ENCODE measurements at regions not wholly inside any gene's neighbourhood (a gene's known extent, or its start where the extent isn't known, plus 50 kb on each side); places are given as distances from the start of the nearest gene placed in this dataset.

DNA sequence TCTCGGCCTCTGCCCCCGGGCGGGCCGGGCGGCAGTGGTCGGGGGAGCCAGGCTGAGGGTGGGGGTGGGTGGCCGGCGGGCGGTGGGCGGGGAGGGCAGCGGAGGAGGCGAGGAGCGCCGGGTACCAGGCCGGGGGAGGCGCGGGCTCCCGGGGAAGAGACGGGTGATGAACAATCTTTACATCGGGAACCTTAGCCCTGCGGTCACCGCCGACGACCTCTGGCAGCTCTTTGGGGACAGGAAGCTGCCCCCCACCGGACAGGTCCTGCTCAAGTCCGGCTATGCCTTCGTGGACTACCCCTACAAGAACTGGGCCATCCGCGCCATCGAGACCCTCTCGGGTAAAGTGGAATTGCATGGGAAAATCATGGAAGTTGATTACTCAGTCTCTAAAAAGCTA lies 112.5 kb downstream of the NBPF12 start:
- POLR2A ChIA-PET: interaction anchor here (1.9 kb wide), 1 partner anchor 34 kb away, joined by 9 read pairs; no protein-coding TSS in a partner anchor
- H3K4me3 ChIP-seq: no peak overlapping the region
- H3K9me1 ChIP-seq (ENCODE audit: control insufficient read depth, insufficient read depth, low read length): no peaks in the 10 kb centered on the region
- H3K9ac ChIP-seq (ENCODE audit: insufficient read depth in 1 of 2, low read depth in 2 of 2, low read length in 2 of 2): no peak overlapping the region
- CTCF ChIA-PET (ENCODE audit: low intra/inter-chr PET ratio): no interaction called here
- H3K4me2 ChIP-seq (ENCODE audit: insufficient read depth, low read length): no peak overlapping the region
- peaks cover 0 to 22% of the 10 kb centered on the region in 2 experiments; a peak in 3 of 5 replicates for H3K27me3 ChIP-seq (ENCODE audit: control insufficient read depth in 2 of 2, insufficient read depth in 2 of 2, low read length in 2 of 2)
- in situ Hi-C loops (cut with MboI): no loop called here
- no peaks in the 10 kb centered on the region for H3K36me3 ChIP-seq (ENCODE audit: control insufficient read depth, insufficient read depth, low read length)
- H3K27ac ChIP-seq (ENCODE audit: extremely low read depth, low read depth, low read length): no peak overlapping the region
- H3K79me2 ChIP-seq (ENCODE audit: control insufficient read depth, insufficient read depth, low read length): no peaks in the 10 kb centered on the region
- FAIRE-seq (no peak), DNase-seq (ENCODE audit: extremely low read depth in 1 of 4, low spot score in 3 of 4) (no peak), ATAC-seq (no peak)
- no peaks in the 10 kb centered on the region for H3K4me1 ChIP-seq (replicated peaks in 1 of 2; ENCODE audit: control insufficient read depth in 2 of 2, insufficient read depth in 2 of 2, low read length in 2 of 2)
- intact Hi-C loops (cut with micrococcal nuclease): no loop called here
- no peak overlapping the region for H2AFZ ChIP-seq (ENCODE audit: low read depth, low read length)
- 2% methylated on average over 11 of the region's 31 CpGs for WGBS (ENCODE audit: insufficient coverage, low coverage, missing lambda C conversion rate)
- H3K9me3 ChIP-seq (replicated peaks; ENCODE audit: control insufficient read depth, insufficient read depth, low read depth, low read length): no peaks in the 10 kb centered on the region
- H4K20me1 ChIP-seq (replicated peaks; ENCODE audit: control insufficient read depth, insufficient read depth, low read length): no peaks in the 10 kb centered on the region
- no TSS peak for BruUV-seq (replicated peaks)
- TF ChIP-seq WHSC1 (IDR thresholded peaks at IDR 0.05; ENCODE audit: low read length): no peak
- TF ChIP-seq CCAR2 (IDR thresholded peaks at IDR 0.05; ENCODE audit: low read depth, low read length): no peak
- TF ChIP-seq RBM17 (IDR thresholded peaks at IDR 0.05; ENCODE audit: borderline replicate concordance, low read depth, low read length): no peak
- TF ChIP-seq POLR3A (IDR thresholded peaks at IDR 0.05; ENCODE audit: borderline replicate concordance, extremely low read depth, insufficient read depth, insufficient read length): no peak
- TF ChIP-seq, protein P1, sequence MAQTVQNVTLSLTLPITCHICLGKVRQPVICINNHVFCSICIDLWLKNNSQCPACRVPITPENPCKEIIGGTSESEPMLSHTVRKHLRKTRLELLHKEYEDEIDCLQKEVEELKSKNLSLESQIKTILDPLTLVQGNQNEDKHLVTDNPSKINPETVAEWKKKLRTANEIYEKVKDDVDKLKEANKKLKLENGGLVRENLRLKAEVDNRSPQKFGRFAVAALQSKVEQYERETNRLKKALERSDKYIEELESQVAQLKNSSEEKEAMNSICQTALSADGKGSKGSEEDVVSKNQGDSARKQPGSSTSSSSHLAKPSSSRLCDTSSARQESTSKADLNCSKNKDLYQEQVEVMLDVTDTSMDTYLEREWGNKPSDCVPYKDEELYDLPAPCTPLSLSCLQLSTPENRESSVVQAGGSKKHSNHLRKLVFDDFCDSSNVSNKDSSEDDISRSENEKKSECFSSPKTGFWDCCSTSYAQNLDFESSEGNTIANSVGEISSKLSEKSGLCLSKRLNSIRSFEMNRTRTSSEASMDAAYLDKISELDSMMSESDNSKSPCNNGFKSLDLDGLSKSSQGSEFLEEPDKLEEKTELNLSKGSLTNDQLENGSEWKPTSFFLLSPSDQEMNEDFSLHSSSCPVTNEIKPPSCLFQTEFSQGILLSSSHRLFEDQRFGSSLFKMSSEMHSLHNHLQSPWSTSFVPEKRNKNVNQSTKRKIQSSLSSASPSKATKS (CRISPR knock-in tag; IDR thresholded peaks at IDR 0.05): no peak
- TF ChIP-seq ZNF24 (IDR thresholded peaks at IDR 0.05): no peak
- TF ChIP-seq ARNT (IDR thresholded peaks at IDR 0.05): no peak
- no peak for TF ChIP-seq SMAD4 (CRISPR knock-in tag; conservative IDR thresholded peaks at IDR 0.05)
- no peak for TF ChIP-seq ETV6 (IDR thresholded peaks at IDR 0.05; ENCODE audit: borderline replicate concordance in 1 of 2, low read depth in 2 of 2, low read length in 1 of 2)
- no peak for TF ChIP-seq ETV6 (CRISPR knock-in tag; IDR thresholded peaks at IDR 0.05; ENCODE audit: borderline replicate concordance)
- TF ChIP-seq, protein P2, sequence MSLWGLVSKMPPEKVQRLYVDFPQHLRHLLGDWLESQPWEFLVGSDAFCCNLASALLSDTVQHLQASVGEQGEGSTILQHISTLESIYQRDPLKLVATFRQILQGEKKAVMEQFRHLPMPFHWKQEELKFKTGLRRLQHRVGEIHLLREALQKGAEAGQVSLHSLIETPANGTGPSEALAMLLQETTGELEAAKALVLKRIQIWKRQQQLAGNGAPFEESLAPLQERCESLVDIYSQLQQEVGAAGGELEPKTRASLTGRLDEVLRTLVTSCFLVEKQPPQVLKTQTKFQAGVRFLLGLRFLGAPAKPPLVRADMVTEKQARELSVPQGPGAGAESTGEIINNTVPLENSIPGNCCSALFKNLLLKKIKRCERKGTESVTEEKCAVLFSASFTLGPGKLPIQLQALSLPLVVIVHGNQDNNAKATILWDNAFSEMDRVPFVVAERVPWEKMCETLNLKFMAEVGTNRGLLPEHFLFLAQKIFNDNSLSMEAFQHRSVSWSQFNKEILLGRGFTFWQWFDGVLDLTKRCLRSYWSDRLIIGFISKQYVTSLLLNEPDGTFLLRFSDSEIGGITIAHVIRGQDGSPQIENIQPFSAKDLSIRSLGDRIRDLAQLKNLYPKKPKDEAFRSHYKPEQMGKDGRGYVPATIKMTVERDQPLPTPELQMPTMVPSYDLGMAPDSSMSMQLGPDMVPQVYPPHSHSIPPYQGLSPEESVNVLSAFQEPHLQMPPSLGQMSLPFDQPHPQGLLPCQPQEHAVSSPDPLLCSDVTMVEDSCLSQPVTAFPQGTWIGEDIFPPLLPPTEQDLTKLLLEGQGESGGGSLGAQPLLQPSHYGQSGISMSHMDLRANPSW (CRISPR knock-in tag; IDR thresholded peaks at IDR 0.05): no peak
- no peak for TF ChIP-seq ZNF551 (CRISPR knock-in tag; IDR thresholded peaks at IDR 0.05)
- no peak for TF ChIP-seq PHF8 (IDR thresholded peaks at IDR 0.05; ENCODE audit: borderline replicate concordance, low read length)
- TF ChIP-seq KDM4B (IDR thresholded peaks at IDR 0.05; ENCODE audit: borderline replicate concordance in 2 of 2, low read depth in 1 of 2): no peak
- no peak for TF ChIP-seq PHF20 (IDR thresholded peaks at IDR 0.05; ENCODE audit: partially characterized antibody)

All from K562 (cell line).